ENCODE measurements at regions not wholly inside any gene's neighbourhood (a gene's known extent, or its start where the extent isn't known, plus 50 kb on each side); places are given as distances from the start of the nearest gene placed in this dataset.
A peak's percentile ranks its signal among the peaks of the same experiment; 100 is the strongest.

DNA sequence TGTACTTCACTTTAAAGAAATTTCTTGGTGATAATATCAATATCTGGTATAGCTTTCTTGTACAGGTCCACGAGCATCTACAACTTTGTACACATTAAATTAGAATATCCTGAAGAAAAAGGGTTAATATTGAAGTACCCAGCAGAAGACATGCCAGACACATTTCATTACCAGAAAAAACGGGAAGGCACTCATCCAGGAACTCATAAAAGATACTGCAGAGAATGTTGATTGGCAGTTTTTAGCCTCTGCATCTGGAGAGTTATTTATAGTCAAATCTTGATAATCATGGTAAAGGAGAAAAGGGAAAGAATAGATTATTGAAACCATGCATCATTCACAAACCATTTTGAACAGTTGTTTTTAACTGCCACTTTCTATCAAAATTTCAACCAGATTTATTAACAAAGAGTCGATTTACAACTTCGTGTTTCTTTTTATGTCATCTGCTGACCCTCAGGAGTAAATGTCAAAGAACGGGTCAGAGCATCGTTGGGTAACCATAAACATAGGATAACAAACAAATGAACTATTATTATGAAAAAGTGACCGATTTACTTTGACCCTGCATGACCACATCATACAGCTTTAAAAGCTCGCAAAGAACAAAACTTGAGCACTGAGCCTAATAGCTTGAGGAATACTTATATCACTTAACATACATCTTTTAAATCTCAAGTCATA, 229.2 kb upstream of the SGK1 start:
- FAIRE-seq (no peak), ATAC-seq (no peak), DNase-seq (ENCODE audit: extremely low read depth in 1 of 4, low spot score in 3 of 4) (no peak)
- no peak overlapping the region for H3K27ac ChIP-seq (ENCODE audit: extremely low read depth, low read depth, low read length)
- no peak overlapping the region for H3K4me3 ChIP-seq
- H3K36me3 ChIP-seq (ENCODE audit: control insufficient read depth, insufficient read depth, low read length) = no peaks in the 10 kb centered on the region
- no TSS peak for BruUV-seq (replicated peaks)
- ChIA-PET POLR2A (interaction anchor here (1.0 to 1.3 kb wide), 2 partner anchors 10 to 15 kb away, joined by 3 read pairs; no protein-coding TSS in a partner anchor), CTCF (ENCODE audit: low intra/inter-chr PET ratio) (no interaction called here)
- H3K9me1 ChIP-seq (ENCODE audit: control insufficient read depth, insufficient read depth, low read length) = no peaks in the 10 kb centered on the region
- no peaks in the 10 kb centered on the region for H3K9me3 ChIP-seq (replicated peaks; ENCODE audit: control insufficient read depth, insufficient read depth, low read depth, low read length)
- WGBS (ENCODE audit: insufficient coverage, low coverage, missing lambda C conversion rate) = 5% methylated on average over 8 of the region's 8 CpGs
- H3K9ac ChIP-seq (ENCODE audit: insufficient read depth in 1 of 2, low read depth in 2 of 2, low read length in 2 of 2) = no peak overlapping the region
- no peaks in the 10 kb centered on the region for H3K4me1 ChIP-seq (replicated peaks in 1 of 2; ENCODE audit: control insufficient read depth in 2 of 2, insufficient read depth in 2 of 2, low read length in 2 of 2)
- H3K27me3 ChIP-seq (ENCODE audit: control insufficient read depth in 2 of 2, insufficient read depth in 2 of 2, low read length in 2 of 2) = no peaks in the 10 kb centered on the region; a peak in 1 of 5 replicates
- no peak overlapping the region for H2AFZ ChIP-seq (ENCODE audit: low read depth, low read length)
- no peak for TF ChIP-seq KLF10 (CRISPR knock-in tag; IDR thresholded peaks at IDR 0.05)
- TF ChIP-seq ZNF561 (CRISPR knock-in tag; conservative IDR thresholded peaks at IDR 0.05) = no peak
- no peaks in the 10 kb centered on the region for H4K20me1 ChIP-seq (replicated peaks; ENCODE audit: control insufficient read depth, insufficient read depth, low read length)
- no peaks in the 10 kb centered on the region for H3K79me2 ChIP-seq (ENCODE audit: control insufficient read depth, insufficient read depth, low read length)
- in situ Hi-C loops (cut with MboI) = no loop called here
- intact Hi-C loops (cut with micrococcal nuclease) = no loop called here
- H3K4me2 ChIP-seq (ENCODE audit: insufficient read depth, low read length) = no peak overlapping the region

DNA sequence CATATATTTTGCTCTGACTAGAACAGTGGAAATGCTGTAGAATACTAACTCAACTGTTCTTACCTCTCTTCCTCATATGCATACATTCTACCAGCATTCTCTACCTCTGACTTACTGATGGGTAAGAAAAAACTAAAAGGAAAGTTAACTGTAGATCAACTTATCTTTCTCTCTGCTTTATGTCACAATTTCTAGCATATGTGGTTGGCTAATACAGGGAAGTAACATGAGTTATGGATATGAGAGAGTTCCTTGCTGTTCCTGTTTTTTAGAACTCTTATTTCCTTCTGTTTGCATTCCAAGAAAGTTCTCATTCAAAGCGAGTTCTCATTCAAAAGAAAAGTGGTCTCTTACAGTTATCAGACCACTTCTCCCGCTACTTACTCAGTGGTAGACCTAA, 226.8 kb upstream of the SGK1 start:
- H3K4me3 ChIP-seq = no peak overlapping the region
- TF ChIP-seq ZKSCAN1 (IDR thresholded peaks at IDR 0.05; ENCODE audit: low read depth, low read length) (no peak), MEF2D (tag; conservative IDR thresholded peaks at IDR 0.05; ENCODE audit: low read depth) (no peak), TFAM (CRISPR knock-in tag; conservative IDR thresholded peaks at IDR 0.05) (no peak), ZNF785 (CRISPR knock-in tag; IDR thresholded peaks at IDR 0.05) (no peak), ZNF589 (CRISPR knock-in tag; IDR thresholded peaks at IDR 0.05; ENCODE audit: low read depth) (no peak), TOE1 (IDR thresholded peaks at IDR 0.05; ENCODE audit: borderline replicate concordance) (no peak), TOE1 (CRISPR knock-in tag; IDR thresholded peaks at IDR 0.05; ENCODE audit: borderline replicate concordance, low read depth) (no peak), MEIS2 (IDR thresholded peaks at IDR 0.05; ENCODE audit: partially characterized antibody) (peak; percentile 11), CEBPB (tag; IDR thresholded peaks at IDR 0.05) (peak; percentile 55; the same call in 1 of the 2 replicates), FIP1L1 (IDR thresholded peaks at IDR 0.05; ENCODE audit: low read depth, low read length, poor library complexity, severe bottlenecking) (no peak), CHD2 (IDR thresholded peaks at IDR 0.05; ENCODE audit: low read depth, low read length) (no peak)
- TF ChIP-seq, protein P1, sequence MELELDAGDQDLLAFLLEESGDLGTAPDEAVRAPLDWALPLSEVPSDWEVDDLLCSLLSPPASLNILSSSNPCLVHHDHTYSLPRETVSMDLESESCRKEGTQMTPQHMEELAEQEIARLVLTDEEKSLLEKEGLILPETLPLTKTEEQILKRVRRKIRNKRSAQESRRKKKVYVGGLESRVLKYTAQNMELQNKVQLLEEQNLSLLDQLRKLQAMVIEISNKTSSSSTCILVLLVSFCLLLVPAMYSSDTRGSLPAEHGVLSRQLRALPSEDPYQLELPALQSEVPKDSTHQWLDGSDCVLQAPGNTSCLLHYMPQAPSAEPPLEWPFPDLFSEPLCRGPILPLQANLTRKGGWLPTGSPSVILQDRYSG (tag; conservative IDR thresholded peaks at IDR 0.05; ENCODE audit: low read depth) = no peak
- DNase-seq (ENCODE audit: extremely low read depth in 1 of 4, low spot score in 3 of 4) = no peak
- no peaks in the 10 kb centered on the region for H4K20me1 ChIP-seq (replicated peaks; ENCODE audit: control insufficient read depth, insufficient read depth, low read length)
- POLR2A ChIA-PET = no interaction called here
- WGBS (ENCODE audit: insufficient coverage, low coverage, missing lambda C conversion rate) = 25% methylated on average over 2 of the region's 2 CpGs
- H3K4me2 ChIP-seq (ENCODE audit: insufficient read depth, low read length) = no peak overlapping the region
- in situ Hi-C loops (cut with MboI) = no loop called here
- no peak overlapping the region for H3K27ac ChIP-seq (ENCODE audit: extremely low read depth, low read depth, low read length)
- BruUV-seq (replicated peaks) = no TSS peak
- H3K36me3 ChIP-seq (ENCODE audit: control insufficient read depth, insufficient read depth, low read length) = no peaks in the 10 kb centered on the region
- CTCF ChIA-PET (ENCODE audit: low intra/inter-chr PET ratio) = no interaction called here
- H3K27me3 ChIP-seq (ENCODE audit: control insufficient read depth in 2 of 2, insufficient read depth in 2 of 2, low read length in 2 of 2) = peaks cover 0 to 3% of the 10 kb centered on the region in 2 experiments; a peak in 1 of 5 replicates
- H3K9me1 ChIP-seq (ENCODE audit: control insufficient read depth, insufficient read depth, low read length) = no peaks in the 10 kb centered on the region
- no peak for ATAC-seq
- H3K9ac ChIP-seq (ENCODE audit: insufficient read depth in 1 of 2, low read depth in 2 of 2, low read length in 2 of 2) = no peak overlapping the region
- no peaks in the 10 kb centered on the region; a peak in 3 of 5 replicates for H3K4me1 ChIP-seq (replicated peaks in 1 of 2; ENCODE audit: control insufficient read depth in 2 of 2, insufficient read depth in 2 of 2, low read length in 2 of 2)
- H3K79me2 ChIP-seq (ENCODE audit: control insufficient read depth, insufficient read depth, low read length) = no peaks in the 10 kb centered on the region
- no peak overlapping the region for H2AFZ ChIP-seq (ENCODE audit: low read depth, low read length)
- intact Hi-C loops (cut with micrococcal nuclease) = no loop called here
- FAIRE-seq = no peak
- H3K9me3 ChIP-seq (replicated peaks; ENCODE audit: control insufficient read depth, insufficient read depth, low read depth, low read length) = no peaks in the 10 kb centered on the region
